K562 (cell line): ENCODE measurements at regions not wholly inside any gene's neighbourhood (a gene's known extent, or its start where the extent isn't known, plus 50 kb on each side); places are given as distances from the start of the nearest gene placed in this dataset.

ENCODE experiments used
- ATAC-seq: fragments of 200-7000 bp; cut with Tn5 transposase; 3 replicates; pipeline ENCODE4 v1.9.1; 2020; ENCODE audit warnings: moderate library complexity
- BruUV-seq: library from RNA; stranded (reverse); fragments of 400-500 nt; replicated peaks from 2 replicates; lab custom pipeline; 2021; lab: Mats Ljungman, UMichigan
- CTCF ChIA-PET: fragments of 300-600 bp; formaldehyde crosslinking; extraction: SDS; loops from one replicate; lab custom pipeline; 2021; ENCODE audit warnings: low intra/inter-chr PET ratio; lab: Yijun Ruan, JAX
- POLR2A ChIA-PET: fragments of 300-600, 350-650 bp; sonication (Branson Sonifier 250); formaldehyde crosslinking; extraction: SDS; loops from one replicate; lab custom pipeline; 2021; ENCODE audit warnings: antibody characterized with exemption, inconsistent platforms; lab: Yijun Ruan, JAX
- DNase-seq, 4 experiments: peaks; one replicate each; pipeline versions ENCODE4 v3.0.0 to v3.0.0-alpha.2; 2011 to 2018; ENCODE audit warnings: low spot score in 3 of 4, mixed read lengths in 3 of 4; ENCODE audit errors: extremely low read depth in 1 of 4
- FAIRE-seq: peaks from 2 replicates; lab custom pipeline; 2011; peaks lifted over from hg19 to GRCh38; lab: Jason Lieb, UNC
- H2AFZ ChIP-seq: 2 replicates; pipeline ENCODE4 v1.6.0; 2011; ENCODE audit warnings: low read depth, low read length, control low read depth, inconsistent platforms
- H3K27ac ChIP-seq: fragments of 200-600 bp; 3 replicates; pipeline ENCODE4 v1.8.0; 2011; ENCODE audit warnings: low read depth, mild to moderate bottlenecking, control low read depth, inconsistent platforms, low read length, moderate library complexity, mixed read lengths; ENCODE audit errors: extremely low read depth
- H3K27me3 ChIP-seq, 2 experiments: fragments of 300-600 bp in 1 of 2; 2 replicates in 1 of 2; 3 replicates in 1 of 2; pipeline versions ENCODE4 v1.6.0 to v1.8.0; 2011; ENCODE audit warnings: inconsistent platforms in 2 of 2, low read length in 2 of 2, mild to moderate bottlenecking in 1 of 2, mixed read lengths in 1 of 2, moderate library complexity in 1 of 2; ENCODE audit not compliant: control insufficient read depth in 2 of 2, insufficient read depth in 2 of 2
- H3K36me3 ChIP-seq: fragments of 300-600 bp; 3 replicates; pipeline ENCODE4 v1.8.0; 2011; ENCODE audit warnings: mild to moderate bottlenecking, low read length, inconsistent platforms; ENCODE audit not compliant: control insufficient read depth, insufficient read depth
- H3K4me1 ChIP-seq, 2 experiments: fragments of 200-600 bp in 1 of 2; replicated peaks in 1 of 2; 2 replicates in 1 of 2; 3 replicates in 1 of 2; pipeline versions ENCODE4 v1.5.1 to v1.8.0; 2011; ENCODE audit warnings: inconsistent platforms in 2 of 2, low read length in 2 of 2, mild to moderate bottlenecking in 1 of 2, mixed read lengths in 1 of 2, moderate library complexity in 1 of 2; ENCODE audit not compliant: control insufficient read depth in 2 of 2, insufficient read depth in 2 of 2
- H3K4me2 ChIP-seq: 2 replicates; pipeline ENCODE4 v1.6.1; 2011; ENCODE audit warnings: low read length, control low read depth, inconsistent platforms, mixed read lengths; ENCODE audit not compliant: insufficient read depth
- H3K4me3 ChIP-seq: fragments of 200-600 bp; sonication (generic), shearing (Covaris generic); 2 replicates; pipeline ENCODE4 v1.5.1; 2016; ENCODE audit warnings: control low read depth, inconsistent platforms
- H3K79me2 ChIP-seq: fragments of 200-600 bp; 3 replicates; pipeline ENCODE4 v1.8.0; 2011; ENCODE audit warnings: low read length, inconsistent platforms; ENCODE audit not compliant: control insufficient read depth, insufficient read depth
- H3K9ac ChIP-seq, 2 experiments: 2 replicates each; pipeline versions ENCODE4 v1.6.0 to v1.6.1; 2011; ENCODE audit warnings: low read depth in 2 of 2, low read length in 2 of 2, control low read depth in 1 of 2, inconsistent platforms in 1 of 2, mild to moderate bottlenecking in 1 of 2, mixed read lengths in 1 of 2; ENCODE audit not compliant: insufficient read depth in 1 of 2
- H3K9me1 ChIP-seq: one replicate; pipeline ENCODE4 v1.6.0; 2011; ENCODE audit warnings: inconsistent platforms, mild to moderate bottlenecking, low read length, moderate library complexity; ENCODE audit not compliant: control insufficient read depth, insufficient read depth
- H3K9me3 ChIP-seq: replicated peaks from 2 replicates; pipeline ENCODE4 v1.5.1; 2011; ENCODE audit warnings: low read depth, low read length, inconsistent platforms; ENCODE audit not compliant: control insufficient read depth, insufficient read depth
- H4K20me1 ChIP-seq: replicated peaks from 2 replicates; pipeline ENCODE4 v1.6.1; 2011; ENCODE audit warnings: low read length, inconsistent platforms, mixed read lengths; ENCODE audit not compliant: control insufficient read depth, insufficient read depth
- ARHGAP35 ChIP-seq: fragments of 450-650 bp; IDR thresholded peaks from 2 replicates; pipeline ENCODE4 v1.6.1; 2018; ENCODE audit not compliant: partially characterized antibody
- CHD7 ChIP-seq: fragments of 200-600 bp; sonication (generic); IDR thresholded peaks from one replicate; pipeline ENCODE4 v1.6.1; 2012; ENCODE audit warnings: mild to moderate bottlenecking, low read depth, low read length, inconsistent platforms
- HES1 ChIP-seq: fragments of 450-650 bp; IDR thresholded peaks from 2 replicates; pipeline ENCODE4 v1.6.1; 2016; ENCODE audit warnings: low read depth, mild to moderate bottlenecking, moderate library complexity
- SRSF1 ChIP-seq: fragments of 200-400 bp; formaldehyde crosslinking; IDR thresholded peaks from 2 replicates; pipeline ENCODE4 v1.6.1; 2017; ENCODE audit warnings: mild to moderate bottlenecking, low read depth, low read length, moderate library complexity
- STAT6 ChIP-seq: sonication (generic); formaldehyde crosslinking; IDR thresholded peaks from 2 replicates; pipeline ENCODE4 v1.8.1; 2023; ENCODE audit warnings: mild to moderate bottlenecking, missing genetic modification reagents
- WHSC1 ChIP-seq: IDR thresholded peaks from one replicate; pipeline ENCODE4 v1.6.1; 2012; ENCODE audit warnings: low read length, control low read depth, inconsistent platforms
- XRCC3 ChIP-seq: fragments of 450-650 bp; IDR thresholded peaks from 2 replicates; pipeline ENCODE4 v1.6.1; 2017; ENCODE audit warnings: mild to moderate bottlenecking, moderate library complexity
- WGBS: fragments of 100-300 bp; shearing (Covaris generic); methylation state at CpG from one replicate; pipeline ENCODE4 v1.1.6; 2016; ENCODE audit warnings: low coverage, mixed read lengths; ENCODE audit not compliant: insufficient coverage; ENCODE audit errors: missing lambda C conversion rate; 5-methylcytosine and 5-hydroxymethylcytosine counted together
- in situ Hi-C: fragments of 300-500 bp; cut with MboI; formaldehyde crosslinking; loops from 4 replicates; pipeline ENCODE4 v1.15.0; 2018; ENCODE audit warnings: inconsistent platforms, mixed read lengths
- intact Hi-C: fragments of 100-400 bp; cut with micrococcal nuclease; formaldehyde crosslinking; loops from 2 replicates; pipeline ENCODE4 v1.14.2; 2022

GRCh38 chr11:25844811-25845210 is 487.1 kb upstream of the ANO3 start:
- ATAC-seq, result no peak
- Histone ChIP-seq H3K4me1 (no peaks in the 10 kb centered on the region), H3K79me2 (no peaks in the 10 kb centered on the region), H3K9ac (no peak overlapping the region), H4K20me1 (no peaks in the 10 kb centered on the region), H3K36me3 (no peaks in the 10 kb centered on the region), H3K9me1 (no peaks in the 10 kb centered on the region), H3K27ac (no peak overlapping the region), H2AFZ (no peak overlapping the region), H3K4me3 (no peak overlapping the region), H3K4me2 (no peak overlapping the region), H3K9me3 (no peaks in the 10 kb centered on the region), H3K27me3 (no peaks in the 10 kb centered on the region)
- POLR2A ChIA-PET, result no interaction called here
- FAIRE-seq, result no peak
- CTCF ChIA-PET, result no interaction called here
- TF ChIP-seq WHSC1, result no peak
- TF ChIP-seq SRSF1, result no peak
- no peak for TF ChIP-seq CHD7
- no peak for TF ChIP-seq XRCC3
- TF ChIP-seq STAT6, result no peak
- no peak for TF ChIP-seq HES1
- TF ChIP-seq ARHGAP35, result no peak
- no TSS peak for BruUV-seq
- 4% methylated on average over 4 of the region's 4 CpGs for WGBS
- intact Hi-C loops (no loop called here), in situ Hi-C loops (no loop called here)
- DNase-seq, result no peak
